ENCODE measurements at regions not wholly inside any gene's neighbourhood (a gene's known extent, or its start where the extent isn't known, plus 50 kb on each side); places are given as distances from the start of the nearest gene placed in this dataset.

- TF ChIP-seq POLR2AphosphoS5 (IDR thresholded peaks at IDR 0.05) (no peak), CTCF (IDR thresholded peaks at IDR 0.05) (no peak), POLR2A (IDR thresholded peaks at IDR 0.05) (no peak), EP300 (IDR thresholded peaks at IDR 0.05; ENCODE audit: low read depth) (no peak)
Observed at GRCh38 chr2:240340361-240340761, 95.1 kb upstream of the GPC1 start.
